ENCODE measurements at regions not wholly inside any gene's neighbourhood (a gene's known extent, or its start where the extent isn't known, plus 50 kb on each side); places are given as distances from the start of the nearest gene placed in this dataset.

- H3K9me3 ChIP-seq: no peaks in the 10 kb centered on the region
- no peak overlapping the region for H3K27ac ChIP-seq
- DNase-seq (ENCODE audit: low spot score in 2 of 2): no peak
- H3K4me3 ChIP-seq: no peak overlapping the region
- H3K27me3 ChIP-seq: no peaks in the 10 kb centered on the region
- intact Hi-C loops (cut with DNase I): no loop called here
- no peaks in the 10 kb centered on the region for H3K36me3 ChIP-seq
- TF ChIP-seq CTCF (IDR thresholded peaks at IDR 0.05): no peak
- H3K4me1 ChIP-seq: no peaks in the 10 kb centered on the region
These were observed 345.4 kb upstream of the SEMA6D start for GRCh38 chr15:47371939-47372338.

GRCh38 chr15:47374222-47374621 is 343.1 kb upstream of the SEMA6D start:
- no peak overlapping the region for H3K27ac ChIP-seq
- no peaks in the 10 kb centered on the region for H3K36me3 ChIP-seq
- no peaks in the 10 kb centered on the region for H3K4me1 ChIP-seq
- no peaks in the 10 kb centered on the region for H3K9me3 ChIP-seq
- no peak overlapping the region for H3K4me3 ChIP-seq
- H3K27me3 ChIP-seq: no peaks in the 10 kb centered on the region
- intact Hi-C loops (cut with DNase I): no loop called here
- DNase-seq (ENCODE audit: low spot score in 2 of 2): no peak
- TF ChIP-seq CTCF (IDR thresholded peaks at IDR 0.05): no peak

GRCh38 chr15:47376190-47376589 is 341.1 kb upstream of the SEMA6D start:
- Histone ChIP-seq H3K27me3 (no peaks in the 10 kb centered on the region), H3K9me3 (no peaks in the 10 kb centered on the region)
- intact Hi-C loops (cut with DNase I): no loop called here

GRCh38 chr15:47377465-47377864 is 339.8 kb upstream of the SEMA6D start:
- Histone ChIP-seq H3K27me3 (no peaks in the 10 kb centered on the region), H3K27ac (no peak overlapping the region), H3K36me3 (no peaks in the 10 kb centered on the region), H3K4me1 (no peaks in the 10 kb centered on the region), H3K4me3 (no peak overlapping the region), H3K9me3 (no peaks in the 10 kb centered on the region)
- intact Hi-C loops (cut with DNase I): no loop called here
- TF ChIP-seq CTCF (IDR thresholded peaks at IDR 0.05): no peak
- no peak for DNase-seq (ENCODE audit: low spot score in 2 of 2)

More at GRCh38 chr15:47376190-47376589, 341.1 kb upstream of the SEMA6D start:
- Histone ChIP-seq H3K27ac (no peak overlapping the region), H3K4me3 (no peak overlapping the region), H3K36me3 (no peaks in the 10 kb centered on the region), H3K4me1 (no peaks in the 10 kb centered on the region)
- TF ChIP-seq CTCF (IDR thresholded peaks at IDR 0.05): no peak
- DNase-seq (ENCODE audit: low spot score in 2 of 2): no peak

- no peaks in the 10 kb centered on the region for H3K9me3 ChIP-seq
- intact Hi-C loops (cut with DNase I): no loop called here
- no peak for TF ChIP-seq CTCF (IDR thresholded peaks at IDR 0.05)
- no peaks in the 10 kb centered on the region for H3K27me3 ChIP-seq
- no peaks in the 10 kb centered on the region for H3K4me1 ChIP-seq
- H3K27ac ChIP-seq: no peak overlapping the region
- DNase-seq (ENCODE audit: low spot score in 2 of 2): no peak
- H3K4me3 ChIP-seq: no peak overlapping the region
- H3K36me3 ChIP-seq: no peaks in the 10 kb centered on the region
These were observed 338.8 kb upstream of the SEMA6D start for GRCh38 chr15:47378527-47378926.

- no peak for TF ChIP-seq CTCF (IDR thresholded peaks at IDR 0.05)
- H3K27ac ChIP-seq: no peak overlapping the region
- H3K27me3 ChIP-seq: no peaks in the 10 kb centered on the region
- no peak for DNase-seq (ENCODE audit: low spot score in 2 of 2)
- intact Hi-C loops (cut with DNase I): no loop called here
- H3K36me3 ChIP-seq: no peaks in the 10 kb centered on the region
- no peak overlapping the region for H3K4me3 ChIP-seq
- peaks cover 0 to 9% of the 10 kb centered on the region in 2 donors for H3K4me1 ChIP-seq
- no peaks in the 10 kb centered on the region for H3K9me3 ChIP-seq
These were observed 334.2 kb upstream of the SEMA6D start for GRCh38 chr15:47383102-47383501.
